GM12875 (cell line): ENCODE measurements at regions not wholly inside any gene's neighbourhood (a gene's known extent, or its start where the extent isn't known, plus 50 kb on each side); places are given as distances from the start of the nearest gene placed in this dataset.

Experiments used
- H3K4me3 ChIP-seq: one replicate; pipeline ENCODE4 v1.5.1; 2011; ENCODE audit warnings: low read depth, low read length, control low read depth
- CTCF ChIP-seq: IDR thresholded peaks from 2 replicates; pipeline ENCODE4 v1.5.1; 2011; ENCODE audit warnings: low read depth, mild to moderate bottlenecking, control low read depth, inconsistent platforms, low read length, moderate library complexity, borderline replicate concordance; ENCODE audit not compliant: insufficient read depth

- no peak overlapping the region for H3K4me3 ChIP-seq
- no peak for TF ChIP-seq CTCF
Observed at GRCh38 chr4:62377700-62378099, 1177.6 kb downstream of the ADGRL3 start.

DNA sequence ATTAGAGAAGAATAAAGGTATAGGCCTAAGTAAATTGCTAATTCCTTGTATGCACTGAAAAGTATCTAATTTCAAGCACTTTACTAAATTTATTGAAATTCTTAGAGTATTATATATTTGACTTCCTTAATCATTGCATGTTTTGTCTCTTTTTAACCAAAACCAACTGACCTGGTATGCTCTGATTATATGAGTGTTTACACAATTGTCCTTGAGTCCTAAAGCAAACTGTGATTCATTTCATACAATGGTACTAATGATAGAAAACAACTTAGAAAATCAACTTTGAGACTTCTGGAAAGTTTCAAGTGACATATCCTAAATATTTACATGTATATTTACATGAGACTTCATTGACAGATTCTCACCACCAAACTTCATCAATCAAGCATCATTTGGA is 1177.1 kb downstream of the ADGRL3 start:
- H3K4me3 ChIP-seq = no peak overlapping the region
- TF ChIP-seq CTCF = no peak

DNA sequence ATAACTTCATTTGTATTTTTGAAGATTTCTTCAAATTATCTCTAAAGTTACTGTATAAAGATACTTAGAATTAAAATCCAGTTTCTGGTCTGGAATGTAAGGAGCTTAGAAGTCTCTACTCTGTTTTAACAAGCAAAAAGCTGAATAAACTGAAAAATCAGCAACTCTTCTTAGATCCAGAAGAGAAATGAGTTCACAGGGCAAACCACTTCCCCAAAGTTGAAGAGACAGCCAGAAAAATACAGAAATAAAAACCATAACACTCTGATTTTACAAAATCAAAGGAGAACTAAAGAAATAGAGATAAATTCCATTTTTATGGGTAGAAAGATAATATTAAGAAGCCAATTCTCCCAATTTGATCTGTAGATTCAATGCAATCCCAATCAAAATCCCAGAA is 1166.8 kb downstream of the ADGRL3 start:
- TF ChIP-seq CTCF = no peak
- no peak overlapping the region for H3K4me3 ChIP-seq

DNA sequence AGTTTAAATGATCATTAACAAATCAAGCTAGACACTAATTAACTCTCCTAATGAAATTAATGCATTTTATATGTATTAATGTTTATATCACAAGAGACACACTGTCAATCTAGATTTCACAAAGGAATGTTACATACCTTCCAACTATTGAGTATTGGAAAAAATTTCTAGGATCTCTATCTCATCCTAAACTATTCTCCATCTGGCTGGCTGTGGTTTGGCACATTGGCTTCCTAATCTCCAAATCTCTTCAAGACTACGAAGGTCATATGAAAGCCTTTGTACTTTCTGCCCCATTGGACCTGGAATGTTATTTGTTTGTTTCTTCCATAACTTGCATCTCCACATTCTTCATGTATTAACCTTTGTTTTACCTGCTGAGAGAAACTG is 1160.0 kb downstream of the ADGRL3 start:
- no peak for TF ChIP-seq CTCF
- no peak overlapping the region for H3K4me3 ChIP-seq

- no peak overlapping the region for H3K4me3 ChIP-seq
- no peak for TF ChIP-seq CTCF
Observed at GRCh38 chr4:62359441-62360155, 1159.5 kb downstream of the ADGRL3 start.

GRCh38 chr4:62344915-62345314 is 1144.8 kb downstream of the ADGRL3 start:
- no peak for TF ChIP-seq CTCF
- H3K4me3 ChIP-seq = no peak overlapping the region

DNA sequence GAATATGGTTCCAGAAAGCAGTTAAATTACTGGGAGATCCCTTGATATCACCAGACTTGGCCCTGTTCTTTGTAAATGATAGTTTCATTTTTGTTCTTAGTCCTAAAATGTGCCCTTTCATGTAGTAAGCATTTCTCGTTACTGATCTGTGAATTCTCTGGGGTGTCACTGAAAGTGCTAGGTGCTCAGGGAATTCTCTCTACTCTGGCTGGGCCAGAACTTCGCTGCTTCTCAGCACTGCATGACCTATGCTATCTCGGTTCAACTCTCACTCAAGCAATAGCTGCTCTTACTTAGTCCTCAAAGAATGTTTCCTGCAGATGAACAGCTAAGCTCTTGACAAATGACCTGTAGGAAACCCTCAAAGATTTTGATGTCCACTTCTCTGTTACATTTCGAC is 1144.3 kb downstream of the ADGRL3 start:
- no peak for TF ChIP-seq CTCF
- H3K4me3 ChIP-seq = no peak overlapping the region
